ENCODE measurements at regions not wholly inside any gene's neighbourhood (a gene's known extent, or its start where the extent isn't known, plus 50 kb on each side); places are given as distances from the start of the nearest gene placed in this dataset.

- peaks cover 4% of the 10 kb centered on the region for H3K9me3 ChIP-seq (ENCODE audit: low read length)
- H3K4me1 ChIP-seq (ENCODE audit: insufficient read depth, low read length): peaks cover 5% of the 10 kb centered on the region
- H2AFZ ChIP-seq (ENCODE audit: low read depth, low read length): no peak overlapping the region
- no peak overlapping the region for H3K4me3 ChIP-seq (ENCODE audit: low read length)
- H3K36me3 ChIP-seq (ENCODE audit: insufficient read depth, low read length): no peaks in the 10 kb centered on the region
- no peaks in the 10 kb centered on the region for H3K27me3 ChIP-seq (ENCODE audit: insufficient read depth, low read length)
Observed at GRCh38 chr15:31953478-31953877, 76.8 kb upstream of the CHRNA7 start.

- H3K4me1 ChIP-seq (ENCODE audit: insufficient read depth, low read length): peaks cover 5% of the 10 kb centered on the region
- peaks cover 4% of the 10 kb centered on the region for H3K9me3 ChIP-seq (ENCODE audit: low read length)
- H3K4me3 ChIP-seq (ENCODE audit: low read length): no peak overlapping the region
- no peaks in the 10 kb centered on the region for H3K36me3 ChIP-seq (ENCODE audit: insufficient read depth, low read length)
- no peak overlapping the region for H2AFZ ChIP-seq (ENCODE audit: low read depth, low read length)
- H3K27me3 ChIP-seq (ENCODE audit: insufficient read depth, low read length): no peaks in the 10 kb centered on the region
Observed at GRCh38 chr15:31954374-31955172, 75.7 kb upstream of the CHRNA7 start.

GRCh38 chr15:31955734-31956133 is 74.6 kb upstream of the CHRNA7 start:
- no peaks in the 10 kb centered on the region for H3K36me3 ChIP-seq (ENCODE audit: insufficient read depth, low read length)
- H3K27me3 ChIP-seq (ENCODE audit: insufficient read depth, low read length): no peaks in the 10 kb centered on the region
- peaks cover 5% of the 10 kb centered on the region for H3K4me1 ChIP-seq (ENCODE audit: insufficient read depth, low read length)
- H3K9me3 ChIP-seq (ENCODE audit: low read length): peaks cover 4% of the 10 kb centered on the region
- H2AFZ ChIP-seq (ENCODE audit: low read depth, low read length): no peak overlapping the region
- no peak overlapping the region for H3K4me3 ChIP-seq (ENCODE audit: low read length)

- Histone ChIP-seq H3K4me3 (ENCODE audit: low read length) (no peak overlapping the region), H3K9me3 (ENCODE audit: low read length) (peaks cover 4% of the 10 kb centered on the region), H2AFZ (ENCODE audit: low read depth, low read length) (no peak overlapping the region), H3K27me3 (ENCODE audit: insufficient read depth, low read length) (no peaks in the 10 kb centered on the region), H3K4me1 (ENCODE audit: insufficient read depth, low read length) (peaks cover 5% of the 10 kb centered on the region), H3K36me3 (ENCODE audit: insufficient read depth, low read length) (no peaks in the 10 kb centered on the region)
Observed at GRCh38 chr15:31957581-31957980, 72.7 kb upstream of the CHRNA7 start.

GRCh38 chr15:31964586-31965307 is 65.6 kb upstream of the CHRNA7 start:
- Histone ChIP-seq H3K36me3 (ENCODE audit: insufficient read depth, low read length) (no peaks in the 10 kb centered on the region), H3K9me3 (ENCODE audit: low read length) (no peaks in the 10 kb centered on the region), H3K27me3 (ENCODE audit: insufficient read depth, low read length) (no peaks in the 10 kb centered on the region), H3K4me3 (ENCODE audit: low read length) (no peak overlapping the region), H3K4me1 (ENCODE audit: insufficient read depth, low read length) (no peaks in the 10 kb centered on the region), H2AFZ (ENCODE audit: low read depth, low read length) (no peak overlapping the region)

GRCh38 chr15:31970007-31970406 is 60.3 kb upstream of the CHRNA7 start:
- Histone ChIP-seq H3K4me1 (ENCODE audit: insufficient read depth, low read length) (no peaks in the 10 kb centered on the region), H3K9me3 (ENCODE audit: low read length) (no peaks in the 10 kb centered on the region), H3K4me3 (ENCODE audit: low read length) (no peak overlapping the region), H3K27me3 (ENCODE audit: insufficient read depth, low read length) (no peaks in the 10 kb centered on the region), H3K36me3 (ENCODE audit: insufficient read depth, low read length) (no peaks in the 10 kb centered on the region), H2AFZ (ENCODE audit: low read depth, low read length) (no peak overlapping the region)

- no peaks in the 10 kb centered on the region for H3K27me3 ChIP-seq (ENCODE audit: insufficient read depth, low read length)
Observed at GRCh38 chr15:31973197-31973596, 57.1 kb upstream of the CHRNA7 start.

GRCh38 chr15:31974154-31974794 is 56.0 kb upstream of the CHRNA7 start:
- no peaks in the 10 kb centered on the region for H3K36me3 ChIP-seq (ENCODE audit: insufficient read depth, low read length)
- H3K9me3 ChIP-seq (ENCODE audit: low read length): no peaks in the 10 kb centered on the region
- no peak overlapping the region for H3K4me3 ChIP-seq (ENCODE audit: low read length)
- H3K27me3 ChIP-seq (ENCODE audit: insufficient read depth, low read length): peaks cover 6% of the 10 kb centered on the region
- H2AFZ ChIP-seq (ENCODE audit: low read depth, low read length): no peak overlapping the region
- no peaks in the 10 kb centered on the region for H3K4me1 ChIP-seq (ENCODE audit: insufficient read depth, low read length)

More at GRCh38 chr15:31973197-31973596, 57.1 kb upstream of the CHRNA7 start:
- H2AFZ ChIP-seq (ENCODE audit: low read depth, low read length): no peak overlapping the region
- no peaks in the 10 kb centered on the region for H3K4me1 ChIP-seq (ENCODE audit: insufficient read depth, low read length)
- H3K9me3 ChIP-seq (ENCODE audit: low read length): no peaks in the 10 kb centered on the region
- H3K4me3 ChIP-seq (ENCODE audit: low read length): no peak overlapping the region
- H3K36me3 ChIP-seq (ENCODE audit: insufficient read depth, low read length): no peaks in the 10 kb centered on the region

GRCh38 chr15:31974855-31975829 is 55.2 kb upstream of the CHRNA7 start:
- Histone ChIP-seq H3K36me3 (ENCODE audit: insufficient read depth, low read length) (no peaks in the 10 kb centered on the region), H3K4me3 (ENCODE audit: low read length) (no peak overlapping the region), H3K27me3 (ENCODE audit: insufficient read depth, low read length) (peaks cover 8% of the 10 kb centered on the region)

GRCh38 chr15:31975830-31976229 is 54.5 kb upstream of the CHRNA7 start:
- Histone ChIP-seq H3K9me3 (ENCODE audit: low read length) (no peaks in the 10 kb centered on the region), H3K4me3 (ENCODE audit: low read length) (no peak overlapping the region), H2AFZ (ENCODE audit: low read depth, low read length) (no peak overlapping the region), H3K36me3 (ENCODE audit: insufficient read depth, low read length) (no peaks in the 10 kb centered on the region), H3K27me3 (ENCODE audit: insufficient read depth, low read length) (peaks cover 10% of the 10 kb centered on the region), H3K4me1 (ENCODE audit: insufficient read depth, low read length) (no peaks in the 10 kb centered on the region)

More at GRCh38 chr15:31974855-31975829, 55.2 kb upstream of the CHRNA7 start:
- H2AFZ ChIP-seq (ENCODE audit: low read depth, low read length): no peak overlapping the region
- H3K9me3 ChIP-seq (ENCODE audit: low read length): no peaks in the 10 kb centered on the region
- H3K4me1 ChIP-seq (ENCODE audit: insufficient read depth, low read length): no peaks in the 10 kb centered on the region

GRCh38 chr15:31977138-31977537 is 53.2 kb upstream of the CHRNA7 start:
- Histone ChIP-seq H2AFZ (ENCODE audit: low read depth, low read length) (no peak overlapping the region), H3K9me3 (ENCODE audit: low read length) (no peaks in the 10 kb centered on the region), H3K27me3 (ENCODE audit: insufficient read depth, low read length) (peaks cover 14% of the 10 kb centered on the region), H3K4me3 (ENCODE audit: low read length) (no peak overlapping the region), H3K4me1 (ENCODE audit: insufficient read depth, low read length) (no peaks in the 10 kb centered on the region), H3K36me3 (ENCODE audit: insufficient read depth, low read length) (no peaks in the 10 kb centered on the region)

- H3K36me3 ChIP-seq (ENCODE audit: insufficient read depth, low read length): no peaks in the 10 kb centered on the region
- H3K9me3 ChIP-seq (ENCODE audit: low read length): no peaks in the 10 kb centered on the region
- H2AFZ ChIP-seq (ENCODE audit: low read depth, low read length): no peak overlapping the region
- H3K27me3 ChIP-seq (ENCODE audit: insufficient read depth, low read length): peaks cover 14% of the 10 kb centered on the region
- H3K4me3 ChIP-seq (ENCODE audit: low read length): no peak overlapping the region
- no peaks in the 10 kb centered on the region for H3K4me1 ChIP-seq (ENCODE audit: insufficient read depth, low read length)
Observed at GRCh38 chr15:31977812-31978661, 52.3 kb upstream of the CHRNA7 start.
